HCT116 (cell line): ENCODE measurements at regions not wholly inside any gene's neighbourhood (a gene's known extent, or its start where the extent isn't known, plus 50 kb on each side); places are given as distances from the start of the nearest gene placed in this dataset.
"Not testable (repeated sequence)": the region's sequence is repeated elsewhere in the genome, so short reads cannot be mapped to it uniquely, and the experiment has no call there.

Experiments
- ATAC-seq: fragments of 200-7000 bp; cut with Tn5 transposase; 2 replicates; pipeline ENCODE4 v1.9.1; 2020; ENCODE audit warnings: mild to moderate bottlenecking, moderate library complexity
- BruUV-seq: library from RNA; stranded (reverse); fragments of 400-500 nt; replicated peaks from 2 replicates; lab custom pipeline; 2021; lab: Mats Ljungman, UMichigan
- CTCF ChIA-PET: fragments of 300-600 bp; sonication (Branson Sonifier 250); formaldehyde crosslinking; loops from one replicate; lab custom pipeline; 2021; ENCODE audit warnings: antibody characterized with exemption; lab: Charles Lee
- POLR2A ChIA-PET: fragments of 300-600, 350-600 bp; sonication (Branson Sonifier 250); formaldehyde crosslinking; loops from one replicate; lab custom pipeline; 2021; ENCODE audit warnings: antibody characterized with exemption; lab: Charles Lee
- RAD21 ChIA-PET, 2 experiments: fragments of 300-600 bp; sonication (Branson Sonifier 250); formaldehyde crosslinking; loops; one replicate each; lab custom pipeline; 2023; ENCODE audit warnings: low total read pairs in 2 of 2; ENCODE audit not compliant: uncharacterized antibody in 2 of 2, unreplicated experiment in 2 of 2, low non-redundant PET in 1 of 2; lab: Charles Lee
- DNase-seq: peaks from one replicate; pipeline ENCODE4 v3.0.0-alpha.2; 2010; ENCODE audit warnings: low read depth, low spot score
- H2AFZ ChIP-seq: fragments of 200-600 bp; shearing (Covaris generic), sonication (generic); 2 replicates; pipeline ENCODE4 v1.6.1; 2017; ENCODE audit warnings: low read depth, mixed run types, mixed read lengths, antibody characterized with exemption, low read length; ENCODE audit not compliant: poor library complexity, severe bottlenecking
- H3K27ac ChIP-seq: 2 replicates; pipeline ENCODE4 v1.5.1; 2012; ENCODE audit warnings: low read depth, low read length
- H3K27me3 ChIP-seq: fragments of 200-600 bp; sonication (generic); 2 replicates; pipeline ENCODE4 v1.6.1; 2016; ENCODE audit warnings: mixed run types, low read length, mixed read lengths; ENCODE audit not compliant: insufficient read depth
- H3K36me3 ChIP-seq, 2 experiments: fragments of 200-500 bp in 1 of 2; fragments of 200-600 bp in 1 of 2; sonication (Bioruptor generic) in 1 of 2; sonication (generic) in 1 of 2; 2 replicates each; pipeline versions ENCODE4 v1.5.1 to v1.6.1; 2014 to 2016; ENCODE audit warnings: low read length in 2 of 2, inconsistent platforms in 1 of 2, mixed read lengths in 1 of 2, mixed run types in 1 of 2; ENCODE audit not compliant: insufficient read depth in 2 of 2, control insufficient read depth in 1 of 2
- H3K4me1 ChIP-seq, 2 experiments: fragments of 200-600 bp in 1 of 2; sonication (generic) in 1 of 2; 2 replicates each; pipeline versions ENCODE4 v1.5.1 to v1.6.1; 2012 to 2017; ENCODE audit warnings: low read length in 2 of 2, inconsistent platforms in 1 of 2, mild to moderate bottlenecking in 1 of 2, mixed read lengths in 1 of 2, mixed run types in 1 of 2, moderate library complexity in 1 of 2; ENCODE audit not compliant: insufficient read depth in 2 of 2, control insufficient read depth in 1 of 2
- H3K4me2 ChIP-seq: fragments of 200-600 bp; sonication (generic); 2 replicates; pipeline ENCODE4 v1.6.1; 2017; ENCODE audit warnings: mixed run types, low read length, mixed read lengths
- H3K4me3 ChIP-seq, 2 experiments: fragments of 200-600 bp in 1 of 2; sonication (generic) in 1 of 2; replicated peaks in 1 of 2; 2 replicates each; pipeline ENCODE4 v1.5.1; 2011 to 2016; ENCODE audit warnings: low read length in 2 of 2, control low read depth in 1 of 2, low read depth in 1 of 2, mild to moderate bottlenecking in 1 of 2, mixed read lengths in 1 of 2, mixed run types in 1 of 2
- H3K79me2 ChIP-seq: fragments of 200-600 bp; sonication (generic); 2 replicates; pipeline ENCODE4 v1.6.1; 2017; ENCODE audit warnings: mild to moderate bottlenecking, mixed run types, low read length, moderate library complexity, mixed read lengths; ENCODE audit not compliant: insufficient read depth
- H3K9ac ChIP-seq: fragments of 200-600 bp; sonication (generic); 2 replicates; pipeline ENCODE4 v1.6.1; 2016; ENCODE audit warnings: low read length, mixed read lengths
- H3K9me2 ChIP-seq: fragments of 200-600 bp; sonication (generic), shearing (Covaris generic); 2 replicates; pipeline ENCODE4 v1.6.1; 2017; ENCODE audit warnings: mixed run types, mild to moderate bottlenecking, moderate library complexity; ENCODE audit not compliant: insufficient read depth
- H3K9me3 ChIP-seq, 2 experiments: fragments of 200-500 bp in 1 of 2; fragments of 200-600 bp in 1 of 2; sonication (Bioruptor generic) in 1 of 2; sonication (generic) in 1 of 2; 2 replicates each; pipeline ENCODE4 v1.6.1; 2014 to 2017; ENCODE audit warnings: low read length in 2 of 2, mixed read lengths in 2 of 2, inconsistent platforms in 1 of 2, low read depth in 1 of 2, mild to moderate bottlenecking in 1 of 2, mixed run types in 1 of 2, moderate library complexity in 1 of 2; ENCODE audit not compliant: control insufficient read depth in 1 of 2, insufficient read depth in 1 of 2
- H4K20me1 ChIP-seq: fragments of 200-600 bp; sonication (generic), shearing (Covaris generic); 2 replicates; pipeline ENCODE4 v1.6.1; 2017; ENCODE audit warnings: mixed run types, mild to moderate bottlenecking, moderate library complexity; ENCODE audit not compliant: insufficient read depth
- ATF3 ChIP-seq: IDR thresholded peaks from 2 replicates; pipeline ENCODE4 v1.6.1; 2012
- CBX3 ChIP-seq: IDR thresholded peaks from 2 replicates; pipeline ENCODE4 v1.6.1; 2012; ENCODE audit warnings: low read depth
- CEBPB ChIP-seq: IDR thresholded peaks from 2 replicates; pipeline ENCODE4 v1.6.1; 2012; ENCODE audit warnings: low read depth
- EZH2 ChIP-seq: fragments of 200-600 bp; sonication (generic); IDR thresholded peaks from 2 replicates; pipeline ENCODE4 v1.6.1; 2017; ENCODE audit warnings: antibody characterized with exemption, mixed run types
- POLR2A ChIP-seq: IDR thresholded peaks from 2 replicates; pipeline ENCODE4 v1.7.0; 2011; ENCODE audit warnings: borderline replicate concordance; ENCODE audit not compliant: insufficient read depth, insufficient read length; ENCODE audit errors: extremely low read depth
- POLR2AphosphoS5 ChIP-seq: IDR thresholded peaks from 2 replicates; pipeline ENCODE4 v1.6.1; 2011; ENCODE audit warnings: mild to moderate bottlenecking, low read depth, low read length, moderate library complexity
- SP1 ChIP-seq: IDR thresholded peaks from 2 replicates; pipeline ENCODE4 v1.6.1; 2012; ENCODE audit warnings: low read depth
- TCF7L2 ChIP-seq: IDR thresholded peaks from 2 replicates; pipeline ENCODE4 v1.7.0; 2011; ENCODE audit warnings: borderline replicate concordance, inconsistent platforms; ENCODE audit not compliant: insufficient read depth, insufficient read length; ENCODE audit errors: extremely low read depth
- YY1 ChIP-seq: IDR thresholded peaks from 2 replicates; pipeline ENCODE4 v1.6.1; 2011; ENCODE audit warnings: low read length, low read depth, moderate library complexity, mild to moderate bottlenecking; ENCODE audit not compliant: insufficient replicate concordance; ENCODE audit errors: extremely low read depth
- ZFX ChIP-seq: fragments of 450-650 bp; IDR thresholded peaks from 2 replicates; pipeline ENCODE4 v1.6.1; 2017
- intact Hi-C: fragments of 100-400 bp; cut with micrococcal nuclease; formaldehyde crosslinking; loops from 2 replicates; pipeline ENCODE4 v1.10.0; 2022
- TF ChIP-seq, protein P1 (sequence below): IDR thresholded peaks from 2 replicates; pipeline ENCODE4 v1.6.1; 2011; ENCODE audit warnings: mild to moderate bottlenecking, low read length, moderate library complexity; ENCODE audit not compliant: insufficient replicate concordance; ENCODE audit errors: extremely low read depth
- TF ChIP-seq, protein P2 (sequence below): IDR thresholded peaks from 2 replicates; pipeline ENCODE4 v1.6.1; 2012
- TF ChIP-seq, protein P3 (sequence below): IDR thresholded peaks from 2 replicates; pipeline ENCODE4 v1.6.1; 2012; ENCODE audit warnings: low read depth

DNA sequence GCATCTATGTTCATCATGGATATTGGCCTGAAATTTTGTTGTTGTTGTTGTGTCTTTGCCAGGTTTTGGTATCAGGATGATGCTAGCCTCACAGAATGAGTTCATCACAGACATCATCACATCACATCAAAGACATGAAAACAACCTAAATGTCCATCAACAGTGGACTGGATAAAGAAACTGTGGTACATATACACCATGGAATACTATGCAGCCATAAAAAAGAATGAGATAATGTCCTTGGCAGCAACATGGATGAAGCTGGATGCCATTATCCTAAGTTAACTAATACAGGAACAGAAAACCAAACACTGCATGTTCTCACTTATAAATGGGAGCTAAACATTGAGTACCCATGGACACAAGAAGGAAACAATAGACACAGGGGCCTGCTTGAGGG lies 85.7 kb upstream of the MAPRE2 start:
- ATAC-seq, H3K9me2 ChIP-seq, H3K9ac ChIP-seq, H3K79me2 ChIP-seq, H3K27me3 ChIP-seq, H3K4me2 ChIP-seq, H2AFZ ChIP-seq, H3K36me3 ChIP-seq, H3K4me1 ChIP-seq, H3K4me3 ChIP-seq, RAD21 ChIA-PET, DNase-seq, CTCF ChIA-PET, intact Hi-C loops, H4K20me1 ChIP-seq, BruUV-seq, POLR2A ChIA-PET, H3K9me3 ChIP-seq, H3K27ac ChIP-seq: not testable (repeated sequence)

DNA sequence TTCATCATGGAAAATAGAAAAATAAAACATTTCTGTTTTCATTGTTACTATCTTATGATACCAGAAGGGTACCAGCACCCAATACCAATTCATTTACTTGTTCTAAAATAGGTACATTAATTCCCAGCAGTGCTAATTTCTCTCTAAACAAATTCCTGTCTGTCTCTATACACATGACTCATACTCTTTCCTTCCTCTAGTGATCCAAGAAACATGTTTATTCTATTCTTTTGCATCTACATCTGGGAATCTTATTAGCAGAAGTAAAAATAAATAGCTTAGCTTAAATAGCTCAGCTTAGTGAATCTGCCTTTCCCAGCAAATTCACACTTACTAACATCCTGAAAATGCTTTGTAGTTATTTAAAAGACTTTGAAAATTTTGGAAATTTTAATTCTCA lies 84.5 kb upstream of the MAPRE2 start:
- H3K9me2 ChIP-seq, result no peaks in the 10 kb centered on the region
- H3K9ac ChIP-seq, result no peak overlapping the region
- H3K79me2 ChIP-seq, result no peaks in the 10 kb centered on the region
- DNase-seq, result no peak
- no peak overlapping the region for H2AFZ ChIP-seq
- intact Hi-C loops, result no loop called here
- no peaks in the 10 kb centered on the region for H3K4me1 ChIP-seq
- no peak overlapping the region for H3K27ac ChIP-seq
- no peak overlapping the region for H3K4me3 ChIP-seq
- CTCF ChIA-PET, result no interaction called here
- POLR2A ChIA-PET, result no interaction called here
- no TSS peak for BruUV-seq
- RAD21 ChIA-PET, result no interaction called here
- ATAC-seq, result no peak
- H3K4me2 ChIP-seq, result no peak overlapping the region
- H4K20me1 ChIP-seq, result no peaks in the 10 kb centered on the region
- H3K27me3 ChIP-seq, result no peaks in the 10 kb centered on the region
- TF ChIP-seq, protein P1, sequence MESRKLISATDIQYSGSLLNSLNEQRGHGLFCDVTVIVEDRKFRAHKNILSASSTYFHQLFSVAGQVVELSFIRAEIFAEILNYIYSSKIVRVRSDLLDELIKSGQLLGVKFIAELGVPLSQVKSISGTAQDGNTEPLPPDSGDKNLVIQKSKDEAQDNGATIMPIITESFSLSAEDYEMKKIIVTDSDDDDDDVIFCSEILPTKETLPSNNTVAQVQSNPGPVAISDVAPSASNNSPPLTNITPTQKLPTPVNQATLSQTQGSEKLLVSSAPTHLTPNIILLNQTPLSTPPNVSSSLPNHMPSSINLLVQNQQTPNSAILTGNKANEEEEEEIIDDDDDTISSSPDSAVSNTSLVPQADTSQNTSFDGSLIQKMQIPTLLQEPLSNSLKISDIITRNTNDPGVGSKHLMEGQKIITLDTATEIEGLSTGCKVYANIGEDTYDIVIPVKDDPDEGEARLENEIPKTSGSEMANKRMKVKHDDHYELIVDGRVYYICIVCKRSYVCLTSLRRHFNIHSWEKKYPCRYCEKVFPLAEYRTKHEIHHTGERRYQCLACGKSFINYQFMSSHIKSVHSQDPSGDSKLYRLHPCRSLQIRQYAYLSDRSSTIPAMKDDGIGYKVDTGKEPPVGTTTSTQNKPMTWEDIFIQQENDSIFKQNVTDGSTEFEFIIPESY, result no peak
- TF ChIP-seq ZFX, result no peak
- TF ChIP-seq POLR2A, result no peak
- no peak for TF ChIP-seq POLR2AphosphoS5
- no peak for TF ChIP-seq YY1
- TF ChIP-seq EZH2, result no peak
- no peak for TF ChIP-seq SP1
- TF ChIP-seq ATF3, result no peak
- TF ChIP-seq CEBPB, result no peak
- no peak for TF ChIP-seq CBX3
- TF ChIP-seq, protein P2, sequence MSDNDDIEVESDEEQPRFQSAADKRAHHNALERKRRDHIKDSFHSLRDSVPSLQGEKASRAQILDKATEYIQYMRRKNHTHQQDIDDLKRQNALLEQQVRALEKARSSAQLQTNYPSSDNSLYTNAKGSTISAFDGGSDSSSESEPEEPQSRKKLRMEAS, result no peak
- TF ChIP-seq TCF7L2, result no peak
- TF ChIP-seq, protein P3, sequence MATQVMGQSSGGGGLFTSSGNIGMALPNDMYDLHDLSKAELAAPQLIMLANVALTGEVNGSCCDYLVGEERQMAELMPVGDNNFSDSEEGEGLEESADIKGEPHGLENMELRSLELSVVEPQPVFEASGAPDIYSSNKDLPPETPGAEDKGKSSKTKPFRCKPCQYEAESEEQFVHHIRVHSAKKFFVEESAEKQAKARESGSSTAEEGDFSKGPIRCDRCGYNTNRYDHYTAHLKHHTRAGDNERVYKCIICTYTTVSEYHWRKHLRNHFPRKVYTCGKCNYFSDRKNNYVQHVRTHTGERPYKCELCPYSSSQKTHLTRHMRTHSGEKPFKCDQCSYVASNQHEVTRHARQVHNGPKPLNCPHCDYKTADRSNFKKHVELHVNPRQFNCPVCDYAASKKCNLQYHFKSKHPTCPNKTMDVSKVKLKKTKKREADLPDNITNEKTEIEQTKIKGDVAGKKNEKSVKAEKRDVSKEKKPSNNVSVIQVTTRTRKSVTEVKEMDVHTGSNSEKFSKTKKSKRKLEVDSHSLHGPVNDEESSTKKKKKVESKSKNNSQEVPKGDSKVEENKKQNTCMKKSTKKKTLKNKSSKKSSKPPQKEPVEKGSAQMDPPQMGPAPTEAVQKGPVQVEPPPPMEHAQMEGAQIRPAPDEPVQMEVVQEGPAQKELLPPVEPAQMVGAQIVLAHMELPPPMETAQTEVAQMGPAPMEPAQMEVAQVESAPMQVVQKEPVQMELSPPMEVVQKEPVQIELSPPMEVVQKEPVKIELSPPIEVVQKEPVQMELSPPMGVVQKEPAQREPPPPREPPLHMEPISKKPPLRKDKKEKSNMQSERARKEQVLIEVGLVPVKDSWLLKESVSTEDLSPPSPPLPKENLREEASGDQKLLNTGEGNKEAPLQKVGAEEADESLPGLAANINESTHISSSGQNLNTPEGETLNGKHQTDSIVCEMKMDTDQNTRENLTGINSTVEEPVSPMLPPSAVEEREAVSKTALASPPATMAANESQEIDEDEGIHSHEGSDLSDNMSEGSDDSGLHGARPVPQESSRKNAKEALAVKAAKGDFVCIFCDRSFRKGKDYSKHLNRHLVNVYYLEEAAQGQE, result no peak
- TF ChIP-seq, all 23 proteins: peak for 0
- H3K9me3 ChIP-seq, result no peaks in the 10 kb centered on the region
- H3K36me3 ChIP-seq, result no peaks in the 10 kb centered on the region
